Vagina (tissue), 2 donors: ENCODE measurements at regions not wholly inside any gene's neighbourhood (a gene's known extent, or its start where the extent isn't known, plus 50 kb on each side); places are given as distances from the start of the nearest gene placed in this dataset.
"Not testable (repeated sequence)": the region's sequence is repeated elsewhere in the genome, so short reads cannot be mapped to it uniquely, and the experiment has no call there.

Experiments
- DNase-seq, 2 donors: peaks; one replicate each; pipeline ENCODE4 v3.0.0-alpha.2; 2017; ENCODE audit errors: extremely low spot score in 2 of 2
- H3K27ac ChIP-seq: fragments of 200-600 bp; sonication (generic); one replicate; pipeline ENCODE4 v1.5.1; 2019
- H3K27me3 ChIP-seq: fragments of 200-600 bp; sonication (generic); one replicate; pipeline ENCODE4 v1.5.1; 2019
- H3K36me3 ChIP-seq, 2 donors: fragments of 200-600 bp; sonication (generic); one replicate each; pipeline ENCODE4 v1.5.1; 2017 to 2019
- H3K4me1 ChIP-seq: fragments of 200-600 bp; sonication (generic); one replicate; pipeline ENCODE4 v1.5.1; 2019
- H3K4me3 ChIP-seq, 2 donors: fragments of 200-600 bp; sonication (generic); 1 replicate in 1 of 2; 2 replicates in 1 of 2; pipeline ENCODE4 v1.5.1; 2016 to 2019
- H3K9me3 ChIP-seq: fragments of 200-600 bp; sonication (generic); one replicate; pipeline ENCODE4 v1.5.1; 2019
- POLR2A ChIP-seq, 2 donors: fragments of 450-650 bp; IDR thresholded peaks; one replicate each; pipeline ENCODE4 v1.6.1; 2017; ENCODE audit warnings: antibody characterized with exemption in 2 of 2, mild to moderate bottlenecking in 2 of 2, moderate library complexity in 2 of 2
- POLR2AphosphoS5 ChIP-seq, 2 donors: sonication (generic); formaldehyde crosslinking; IDR thresholded peaks; one replicate each; pipeline ENCODE4 v1.9.0; 2017; ENCODE audit warnings: antibody characterized with exemption in 2 of 2, mild to moderate bottlenecking in 2 of 2, low read depth in 1 of 2; ENCODE audit not compliant: insufficient read depth in 1 of 2
- intact Hi-C: fragments of 100-400 bp; cut with DNase I; formaldehyde crosslinking; loops from one replicate; pipeline ENCODE4 v1.15.1; 2023
- TF ChIP-seq, protein P1 (sequence below), 3 experiments: fragments of 450-650 bp in 2 of 3; fragments of 200-600 bp in 1 of 3; sonication (generic) in 1 of 3; IDR thresholded peaks; one replicate each; pipeline ENCODE4 v1.5.1; 2017 to 2019; ENCODE audit warnings: antibody characterized with exemption in 3 of 3, mild to moderate bottlenecking in 2 of 3, moderate library complexity in 2 of 3

DNA sequence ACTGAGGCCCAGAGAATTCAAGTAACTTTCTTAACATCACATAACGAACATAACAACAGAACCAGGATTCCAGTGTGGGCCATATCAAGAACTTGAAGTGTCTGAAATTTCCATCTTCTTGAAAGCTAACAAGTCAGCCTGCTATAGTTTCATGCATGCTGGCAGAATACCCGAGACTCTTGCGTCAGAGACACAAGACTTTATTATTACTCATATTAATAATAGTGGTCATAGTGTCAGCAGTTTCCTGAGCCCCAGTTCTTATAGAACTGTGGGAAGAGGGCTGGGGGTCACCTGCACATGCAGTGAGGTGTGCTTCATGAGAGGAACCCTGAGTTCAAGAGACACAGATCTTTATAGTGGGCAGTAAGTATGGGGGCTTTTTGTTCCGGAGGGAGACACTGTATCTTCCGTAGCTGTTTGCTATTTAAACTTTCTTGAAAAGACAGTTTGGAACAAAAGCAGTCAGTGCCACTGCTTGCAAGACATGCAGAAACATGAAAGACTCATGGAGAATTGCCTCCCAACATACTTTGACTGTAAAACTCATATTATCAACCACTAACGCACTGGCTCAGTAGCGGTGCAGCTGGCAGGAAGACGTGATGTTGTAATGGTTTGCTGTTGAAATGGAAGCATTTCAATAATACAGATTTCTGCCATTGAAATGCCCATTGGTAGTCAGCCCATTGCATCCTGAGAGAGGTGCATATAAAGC is 339.2 kb downstream of the ADGRL2 start:
- intact Hi-C loops: no loop called here
- Histone ChIP-seq H3K9me3 (no peaks in the 10 kb centered on the region), H3K27ac (no peak overlapping the region), H3K4me3 (no peak overlapping the region), H3K4me1 (no peaks in the 10 kb centered on the region), H3K27me3 (no peaks in the 10 kb centered on the region), H3K36me3 (no peaks in the 10 kb centered on the region)
- no peak for TF ChIP-seq POLR2A (IDR thresholded peaks at IDR 0.05)
- TF ChIP-seq POLR2AphosphoS5 (IDR thresholded peaks at IDR 0.05; ENCODE audit: insufficient read depth in 1 of 2, low read depth in 1 of 2): no peak
- TF ChIP-seq, protein P1, sequence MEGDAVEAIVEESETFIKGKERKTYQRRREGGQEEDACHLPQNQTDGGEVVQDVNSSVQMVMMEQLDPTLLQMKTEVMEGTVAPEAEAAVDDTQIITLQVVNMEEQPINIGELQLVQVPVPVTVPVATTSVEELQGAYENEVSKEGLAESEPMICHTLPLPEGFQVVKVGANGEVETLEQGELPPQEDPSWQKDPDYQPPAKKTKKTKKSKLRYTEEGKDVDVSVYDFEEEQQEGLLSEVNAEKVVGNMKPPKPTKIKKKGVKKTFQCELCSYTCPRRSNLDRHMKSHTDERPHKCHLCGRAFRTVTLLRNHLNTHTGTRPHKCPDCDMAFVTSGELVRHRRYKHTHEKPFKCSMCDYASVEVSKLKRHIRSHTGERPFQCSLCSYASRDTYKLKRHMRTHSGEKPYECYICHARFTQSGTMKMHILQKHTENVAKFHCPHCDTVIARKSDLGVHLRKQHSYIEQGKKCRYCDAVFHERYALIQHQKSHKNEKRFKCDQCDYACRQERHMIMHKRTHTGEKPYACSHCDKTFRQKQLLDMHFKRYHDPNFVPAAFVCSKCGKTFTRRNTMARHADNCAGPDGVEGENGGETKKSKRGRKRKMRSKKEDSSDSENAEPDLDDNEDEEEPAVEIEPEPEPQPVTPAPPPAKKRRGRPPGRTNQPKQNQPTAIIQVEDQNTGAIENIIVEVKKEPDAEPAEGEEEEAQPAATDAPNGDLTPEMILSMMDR (IDR thresholded peaks at IDR 0.05): no peak
- DNase-seq: no peak

DNA sequence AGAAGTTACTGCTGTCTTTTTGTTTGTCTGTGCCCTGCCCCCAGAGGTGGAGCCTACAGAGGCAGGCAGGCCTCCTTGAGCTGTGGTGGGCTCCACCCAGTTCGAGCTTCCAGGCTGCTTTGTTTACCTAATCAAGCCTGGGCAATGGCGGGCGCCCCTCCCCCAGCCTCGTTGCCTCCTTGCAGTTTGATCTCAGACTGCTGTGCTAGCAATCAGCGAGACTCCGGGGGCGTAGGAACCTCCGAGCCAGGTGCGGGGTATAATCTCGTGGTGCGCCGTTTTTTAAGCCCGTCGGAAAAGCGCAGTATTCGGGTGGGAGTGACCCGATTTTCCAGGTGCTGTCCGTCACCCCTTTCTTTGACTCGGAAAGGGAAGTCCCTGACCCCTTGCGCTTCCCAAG is 335.6 kb downstream of the ADGRL2 start:
- H3K36me3 ChIP-seq, intact Hi-C loops, DNase-seq, H3K27me3 ChIP-seq, H3K9me3 ChIP-seq, H3K4me3 ChIP-seq, H3K27ac ChIP-seq, H3K4me1 ChIP-seq: not testable (repeated sequence)

GRCh38 chr1:82125866-82126265 is 325.1 kb downstream of the ADGRL2 start:
- Histone ChIP-seq H3K36me3 (no peaks in the 10 kb centered on the region), H3K9me3 (no peaks in the 10 kb centered on the region), H3K27me3 (no peaks in the 10 kb centered on the region), H3K4me1 (no peaks in the 10 kb centered on the region), H3K27ac (no peak overlapping the region), H3K4me3 (no peak overlapping the region)
- intact Hi-C loops: no loop called here
- TF ChIP-seq, protein P1 (IDR thresholded peaks at IDR 0.05): no peak
- TF ChIP-seq POLR2AphosphoS5 (IDR thresholded peaks at IDR 0.05; ENCODE audit: insufficient read depth in 1 of 2, low read depth in 1 of 2) (no peak), POLR2A (IDR thresholded peaks at IDR 0.05) (no peak)
- DNase-seq: no peak

GRCh38 chr1:82125119-82125518 is 324.4 kb downstream of the ADGRL2 start:
- Histone ChIP-seq H3K4me1 (no peaks in the 10 kb centered on the region), H3K27me3 (no peaks in the 10 kb centered on the region), H3K27ac (no peak overlapping the region), H3K9me3 (no peaks in the 10 kb centered on the region), H3K4me3 (no peak overlapping the region), H3K36me3 (no peaks in the 10 kb centered on the region)
- intact Hi-C loops: no loop called here
- TF ChIP-seq, protein P1 (IDR thresholded peaks at IDR 0.05): no peak
- TF ChIP-seq POLR2A (IDR thresholded peaks at IDR 0.05) (no peak), POLR2AphosphoS5 (IDR thresholded peaks at IDR 0.05; ENCODE audit: insufficient read depth in 1 of 2, low read depth in 1 of 2) (no peak)
- DNase-seq: no peak

GRCh38 chr1:82121421-82121820 is 320.7 kb downstream of the ADGRL2 start:
- H3K27me3 ChIP-seq: no peaks in the 10 kb centered on the region
- H3K36me3 ChIP-seq: no peaks in the 10 kb centered on the region
- intact Hi-C loops: no loop called here
- no peak for DNase-seq
- H3K4me1 ChIP-seq: no peaks in the 10 kb centered on the region
- no peaks in the 10 kb centered on the region for H3K9me3 ChIP-seq
- H3K27ac ChIP-seq: no peak overlapping the region
- no peak overlapping the region for H3K4me3 ChIP-seq
- TF ChIP-seq POLR2A (IDR thresholded peaks at IDR 0.05) (no peak), POLR2AphosphoS5 (IDR thresholded peaks at IDR 0.05; ENCODE audit: insufficient read depth in 1 of 2, low read depth in 1 of 2) (no peak)
- TF ChIP-seq, protein P1 (IDR thresholded peaks at IDR 0.05): no peak
